Mesenchymal stem cell (in vitro differentiated cells and primary cell): ENCODE measurements at regions not wholly inside any gene's neighbourhood (a gene's known extent, or its start where the extent isn't known, plus 50 kb on each side); places are given as distances from the start of the nearest gene placed in this dataset.
"Not testable (repeated sequence)": the region's sequence is repeated elsewhere in the genome, so short reads cannot be mapped to it uniquely, and the experiment has no call there.

Experiments used
- DNase-seq: peaks from one replicate; pipeline ENCODE4 v3.0.0-alpha.2; 2013
- H2AFZ ChIP-seq: one replicate; pipeline ENCODE4 v1.6.1; 2013; ENCODE audit warnings: low read depth, mild to moderate bottlenecking, control low read depth, inconsistent platforms, low read length, moderate library complexity
- H2AK5ac ChIP-seq: 2 replicates; pipeline ENCODE4 v1.6.1; 2013; ENCODE audit warnings: low read length, moderate library complexity, mild to moderate bottlenecking, inconsistent platforms; ENCODE audit not compliant: severe bottlenecking
- H2BK120ac ChIP-seq: one replicate; pipeline ENCODE4 v1.6.1; 2013; ENCODE audit warnings: low read depth, mild to moderate bottlenecking, inconsistent platforms, low read length, moderate library complexity
- H2BK12ac ChIP-seq, 2 experiments: one replicate each; pipeline ENCODE4 v1.6.1; 2013; ENCODE audit warnings: inconsistent platforms in 2 of 2, low read length in 2 of 2, mild to moderate bottlenecking in 2 of 2, moderate library complexity in 2 of 2, control low read depth in 1 of 2
- H2BK15ac ChIP-seq: one replicate; pipeline ENCODE4 v1.6.1; 2013; ENCODE audit warnings: mild to moderate bottlenecking, low read depth, inconsistent platforms; ENCODE audit not compliant: poor library complexity, severe bottlenecking
- H2BK5ac ChIP-seq: 2 replicates; pipeline ENCODE4 v1.6.1; 2013; ENCODE audit warnings: low read depth, mild to moderate bottlenecking, low read length, control low read depth, inconsistent platforms; ENCODE audit not compliant: poor library complexity, severe bottlenecking
- H3K14ac ChIP-seq, 2 experiments: one replicate each; pipeline ENCODE4 v1.6.1; 2013; ENCODE audit warnings: inconsistent platforms in 2 of 2, low read length in 2 of 2, control low read depth in 1 of 2, mild to moderate bottlenecking in 1 of 2, moderate library complexity in 1 of 2
- H3K18ac ChIP-seq, 2 experiments: one replicate each; pipeline ENCODE4 v1.6.1; 2013; ENCODE audit warnings: inconsistent platforms in 2 of 2, low read length in 2 of 2, control low read depth in 1 of 2, low read depth in 1 of 2, mild to moderate bottlenecking in 1 of 2
- H3K23ac ChIP-seq, 2 experiments: one replicate each; pipeline ENCODE4 v1.6.1; 2013; ENCODE audit warnings: inconsistent platforms in 2 of 2, low read length in 2 of 2, mild to moderate bottlenecking in 2 of 2, moderate library complexity in 2 of 2, control low read depth in 1 of 2
- H3K27ac ChIP-seq: 2 replicates; pipeline ENCODE4 v1.5.1; 2013; ENCODE audit warnings: mild to moderate bottlenecking, moderate library complexity, low read length, control low read depth, inconsistent platforms; ENCODE audit not compliant: poor library complexity, severe bottlenecking
- H3K27me3 ChIP-seq, 2 experiments: 2 replicates each; pipeline versions ENCODE4 v1.6.1 to v1.7.0; 2013; ENCODE audit warnings: low read length in 2 of 2, mild to moderate bottlenecking in 2 of 2, moderate library complexity in 2 of 2, control low read depth in 1 of 2, inconsistent platforms in 1 of 2; ENCODE audit not compliant: control insufficient read depth in 1 of 2, insufficient read depth in 1 of 2
- H3K36me3 ChIP-seq, 2 experiments: 2 replicates each; pipeline versions ENCODE4 v1.6.1 to v1.7.0; 2013; ENCODE audit warnings: low read length in 2 of 2, control low read depth in 1 of 2, inconsistent platforms in 1 of 2, low read depth in 1 of 2, mild to moderate bottlenecking in 1 of 2; ENCODE audit not compliant: insufficient read depth in 2 of 2, control insufficient read depth in 1 of 2
- H3K4ac ChIP-seq, 2 experiments: one replicate each; pipeline ENCODE4 v1.6.1; 2013; ENCODE audit warnings: inconsistent platforms in 2 of 2, low read length in 2 of 2, mild to moderate bottlenecking in 2 of 2, moderate library complexity in 2 of 2, control low read depth in 1 of 2, low read depth in 1 of 2
- H3K4me1 ChIP-seq: 2 replicates; pipeline ENCODE4 v1.6.1; 2013; ENCODE audit warnings: low read depth, low read length, control low read depth; ENCODE audit not compliant: control insufficient read depth, insufficient read depth
- H3K4me2 ChIP-seq: 2 replicates; pipeline ENCODE4 v1.6.1; 2013; ENCODE audit warnings: low read length, mild to moderate bottlenecking, inconsistent platforms; ENCODE audit not compliant: poor library complexity, severe bottlenecking
- H3K4me3 ChIP-seq, 2 experiments: 2 replicates each; pipeline versions ENCODE4 v1.5.1 to v1.7.0; 2013; ENCODE audit warnings: low read length in 2 of 2, mild to moderate bottlenecking in 2 of 2, control low read depth in 1 of 2, low read depth in 1 of 2; ENCODE audit not compliant: insufficient read depth in 1 of 2
- H3K79me1 ChIP-seq: replicated peaks from 2 replicates; pipeline ENCODE4 v1.6.1; 2013; ENCODE audit warnings: mild to moderate bottlenecking, control low read depth, low read length, inconsistent platforms; ENCODE audit not compliant: poor library complexity, severe bottlenecking
- H3K9ac ChIP-seq: 2 replicates; pipeline ENCODE4 v1.7.0; 2013; ENCODE audit warnings: mild to moderate bottlenecking, low read length, moderate library complexity
- H3K9me3 ChIP-seq: 2 replicates; pipeline ENCODE4 v1.7.0; 2013; ENCODE audit warnings: mild to moderate bottlenecking, low read length; ENCODE audit not compliant: control insufficient read depth
- H4K8ac ChIP-seq: one replicate; pipeline ENCODE4 v1.6.1; 2013; ENCODE audit warnings: inconsistent platforms, mild to moderate bottlenecking, low read length, moderate library complexity
- H4K91ac ChIP-seq: one replicate; pipeline ENCODE4 v1.6.1; 2013; ENCODE audit warnings: mild to moderate bottlenecking, low read length, inconsistent platforms
- WGBS: methylation state at CpG from one replicate; pipeline ENCODE4 v1.1.7; 2013; ENCODE audit warnings: mixed read lengths; 5-methylcytosine and 5-hydroxymethylcytosine counted together

- Histone ChIP-seq H3K9ac (no peak overlapping the region), H2AK5ac (no peak overlapping the region), H2BK120ac (no peak overlapping the region), H2BK5ac (no peak overlapping the region), H3K4me3 (no peak overlapping the region), H3K36me3 (no peaks in the 10 kb centered on the region), H3K18ac (no peak overlapping the region), H4K91ac (no peak overlapping the region), H3K4me1 (no peaks in the 10 kb centered on the region), H4K8ac (no peak overlapping the region), H3K27ac (no peak overlapping the region), H2BK15ac (no peak overlapping the region), H3K14ac (no peak overlapping the region), H3K9me3 (peaks cover 8% of the 10 kb centered on the region), H3K4me2 (no peak overlapping the region), H2BK12ac (no peak overlapping the region), H3K23ac (no peak overlapping the region), H2AFZ (no peak overlapping the region), H3K27me3 (no peaks in the 10 kb centered on the region), H3K4ac (no peak overlapping the region), H3K79me1 (no peaks in the 10 kb centered on the region)
- WGBS = 86% methylated on average over 1 of the region's 1 CpG
- no peak for DNase-seq
These were observed 104.5 kb upstream of the SATB1 start for GRCh38 chr3:18529631-18530030.

- no peak overlapping the region for H3K9ac ChIP-seq
- H3K79me1 ChIP-seq = no peaks in the 10 kb centered on the region
- no peak overlapping the region for H3K14ac ChIP-seq
- no peak overlapping the region for H3K4me2 ChIP-seq
- H3K36me3 ChIP-seq = no peaks in the 10 kb centered on the region
- H2AK5ac ChIP-seq = no peak overlapping the region
- H2BK5ac ChIP-seq = no peak overlapping the region
- no peak overlapping the region for H2BK15ac ChIP-seq
- no peaks in the 10 kb centered on the region for H3K27me3 ChIP-seq
- H3K4me1 ChIP-seq = no peaks in the 10 kb centered on the region
- H3K9me3 ChIP-seq = peaks cover 8% of the 10 kb centered on the region
- no peak overlapping the region for H2BK12ac ChIP-seq
- H2AFZ ChIP-seq = no peak overlapping the region
- H3K27ac ChIP-seq = no peak overlapping the region
- H3K4ac ChIP-seq = no peak overlapping the region
- no peak overlapping the region for H3K4me3 ChIP-seq
- DNase-seq = no peak
- H4K91ac ChIP-seq = no peak overlapping the region
- H4K8ac ChIP-seq = no peak overlapping the region
- H3K23ac ChIP-seq = no peak overlapping the region
- H3K18ac ChIP-seq = no peak overlapping the region
- H2BK120ac ChIP-seq = no peak overlapping the region
These were observed 102.6 kb upstream of the SATB1 start for GRCh38 chr3:18527691-18528090.

GRCh38 chr3:18526667-18527066 is 101.5 kb upstream of the SATB1 start:
- no peak overlapping the region for H4K91ac ChIP-seq
- no peak overlapping the region for H2AFZ ChIP-seq
- no peak overlapping the region for H3K4me2 ChIP-seq
- H3K14ac ChIP-seq = no peak overlapping the region
- no peak overlapping the region for H3K4ac ChIP-seq
- H3K4me3 ChIP-seq = no peak overlapping the region
- no peaks in the 10 kb centered on the region for H3K4me1 ChIP-seq
- H2BK15ac ChIP-seq = no peak overlapping the region
- H3K23ac ChIP-seq = no peak overlapping the region
- H3K18ac ChIP-seq = no peak overlapping the region
- no peaks in the 10 kb centered on the region for H3K36me3 ChIP-seq
- H2BK5ac ChIP-seq = no peak overlapping the region
- peaks cover 8% of the 10 kb centered on the region for H3K9me3 ChIP-seq
- H2BK120ac ChIP-seq = no peak overlapping the region
- no peak for DNase-seq
- no peak overlapping the region for H3K9ac ChIP-seq
- no peak overlapping the region for H2AK5ac ChIP-seq
- H3K27me3 ChIP-seq = no peaks in the 10 kb centered on the region
- H2BK12ac ChIP-seq = no peak overlapping the region
- no peak overlapping the region for H4K8ac ChIP-seq
- H3K27ac ChIP-seq = no peak overlapping the region
- no peaks in the 10 kb centered on the region for H3K79me1 ChIP-seq

GRCh38 chr3:18516170-18516569 is 91.0 kb upstream of the SATB1 start:
- H3K14ac ChIP-seq, H2AK5ac ChIP-seq, H2BK5ac ChIP-seq, H2BK12ac ChIP-seq, H3K4me1 ChIP-seq, H3K27ac ChIP-seq, H3K36me3 ChIP-seq, H4K91ac ChIP-seq, H2AFZ ChIP-seq, H3K4ac ChIP-seq, H2BK120ac ChIP-seq, H2BK15ac ChIP-seq, H3K27me3 ChIP-seq, H3K79me1 ChIP-seq, H3K9ac ChIP-seq, DNase-seq, H3K23ac ChIP-seq, H3K4me2 ChIP-seq, H3K9me3 ChIP-seq, H3K4me3 ChIP-seq, H3K18ac ChIP-seq, H4K8ac ChIP-seq: not testable (repeated sequence)
- WGBS = 87% methylated on average over 15 of the region's 19 CpGs
